Body of pancreas (tissue), 4 donors: ENCODE measurements at regions not wholly inside any gene's neighbourhood (a gene's known extent, or its start where the extent isn't known, plus 50 kb on each side); places are given as distances from the start of the nearest gene placed in this dataset.

ENCODE experiments used
- POLR2A ChIP-seq, 3 donors: fragments of 450-650 bp; IDR thresholded peaks; one replicate each; pipeline ENCODE4 v1.6.1; 2016; ENCODE audit warnings: antibody characterized with exemption in 3 of 3, mild to moderate bottlenecking in 2 of 3
- TF ChIP-seq, protein P1 (sequence below), 7 experiments: fragments of 450-650 bp in 4 of 7; fragments of 200-600 bp in 3 of 7; sonication (generic) in 3 of 7; IDR thresholded peaks; one replicate each; pipeline ENCODE4 v1.5.1; 2016 to 2019; ENCODE audit warnings: antibody characterized with exemption in 7 of 7

DNA sequence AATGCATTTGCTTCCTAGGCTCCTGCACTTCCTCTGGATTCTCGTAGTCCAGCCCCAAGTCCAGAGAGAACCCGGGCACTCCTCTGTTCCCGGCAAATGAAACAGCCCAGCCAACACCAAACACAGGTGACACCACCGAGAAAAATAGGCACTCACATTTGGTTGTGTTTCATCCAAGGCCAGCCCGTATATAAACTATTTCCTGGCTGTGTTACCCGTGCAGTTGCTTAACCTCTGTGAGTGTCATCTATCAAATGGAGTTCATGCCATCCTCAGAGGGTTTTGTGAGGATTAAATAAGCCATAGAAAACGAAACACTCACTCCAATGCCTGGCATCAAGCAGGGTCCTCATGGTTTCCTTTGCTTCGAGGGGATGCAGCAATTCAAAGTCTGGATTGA lies 115.2 kb downstream of the BOD1 start:
- TF ChIP-seq, protein P1, sequence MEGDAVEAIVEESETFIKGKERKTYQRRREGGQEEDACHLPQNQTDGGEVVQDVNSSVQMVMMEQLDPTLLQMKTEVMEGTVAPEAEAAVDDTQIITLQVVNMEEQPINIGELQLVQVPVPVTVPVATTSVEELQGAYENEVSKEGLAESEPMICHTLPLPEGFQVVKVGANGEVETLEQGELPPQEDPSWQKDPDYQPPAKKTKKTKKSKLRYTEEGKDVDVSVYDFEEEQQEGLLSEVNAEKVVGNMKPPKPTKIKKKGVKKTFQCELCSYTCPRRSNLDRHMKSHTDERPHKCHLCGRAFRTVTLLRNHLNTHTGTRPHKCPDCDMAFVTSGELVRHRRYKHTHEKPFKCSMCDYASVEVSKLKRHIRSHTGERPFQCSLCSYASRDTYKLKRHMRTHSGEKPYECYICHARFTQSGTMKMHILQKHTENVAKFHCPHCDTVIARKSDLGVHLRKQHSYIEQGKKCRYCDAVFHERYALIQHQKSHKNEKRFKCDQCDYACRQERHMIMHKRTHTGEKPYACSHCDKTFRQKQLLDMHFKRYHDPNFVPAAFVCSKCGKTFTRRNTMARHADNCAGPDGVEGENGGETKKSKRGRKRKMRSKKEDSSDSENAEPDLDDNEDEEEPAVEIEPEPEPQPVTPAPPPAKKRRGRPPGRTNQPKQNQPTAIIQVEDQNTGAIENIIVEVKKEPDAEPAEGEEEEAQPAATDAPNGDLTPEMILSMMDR (IDR thresholded peaks at IDR 0.05), result no peak
- no peak for TF ChIP-seq POLR2A (IDR thresholded peaks at IDR 0.05)
